ENCODE measurements at regions not wholly inside any gene's neighbourhood (a gene's known extent, or its start where the extent isn't known, plus 50 kb on each side); places are given as distances from the start of the nearest gene placed in this dataset.

DNA sequence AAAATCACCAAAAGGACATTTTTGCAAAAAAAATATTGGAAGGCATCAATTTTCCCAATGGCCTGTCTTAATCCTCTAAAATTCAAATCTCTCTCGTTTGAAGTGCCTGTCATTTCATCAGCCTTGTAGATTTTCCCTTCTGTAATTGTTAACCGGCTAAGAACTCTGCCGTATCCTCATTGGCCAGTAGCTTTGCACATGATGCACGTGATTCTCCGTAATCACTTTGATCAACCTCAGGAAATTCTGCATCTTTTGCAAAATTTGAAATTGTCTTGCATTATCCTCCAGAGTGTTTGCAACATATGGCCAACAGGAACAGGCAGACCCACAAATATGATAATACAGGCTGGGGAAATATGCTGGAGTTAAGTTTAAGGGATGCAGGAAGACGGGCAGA is 184.2 kb upstream of the RPL38 start:
- no peak overlapping the region for H3K27ac ChIP-seq
- DNase-seq (no peak), ATAC-seq (no peak)
- H3K4me1 ChIP-seq = peaks cover 0 to 4% of the 10 kb centered on the region in 2 donors
- H3K36me3 ChIP-seq = no peaks in the 10 kb centered on the region
- no peak overlapping the region for H3K4me3 ChIP-seq
- intact Hi-C loops (cut with DNase I) = no loop called here
- H3K27me3 ChIP-seq = peaks cover 0 to 9% of the 10 kb centered on the region in 2 donors
- no peaks in the 10 kb centered on the region for H3K9me3 ChIP-seq
- TF ChIP-seq, protein P1, sequence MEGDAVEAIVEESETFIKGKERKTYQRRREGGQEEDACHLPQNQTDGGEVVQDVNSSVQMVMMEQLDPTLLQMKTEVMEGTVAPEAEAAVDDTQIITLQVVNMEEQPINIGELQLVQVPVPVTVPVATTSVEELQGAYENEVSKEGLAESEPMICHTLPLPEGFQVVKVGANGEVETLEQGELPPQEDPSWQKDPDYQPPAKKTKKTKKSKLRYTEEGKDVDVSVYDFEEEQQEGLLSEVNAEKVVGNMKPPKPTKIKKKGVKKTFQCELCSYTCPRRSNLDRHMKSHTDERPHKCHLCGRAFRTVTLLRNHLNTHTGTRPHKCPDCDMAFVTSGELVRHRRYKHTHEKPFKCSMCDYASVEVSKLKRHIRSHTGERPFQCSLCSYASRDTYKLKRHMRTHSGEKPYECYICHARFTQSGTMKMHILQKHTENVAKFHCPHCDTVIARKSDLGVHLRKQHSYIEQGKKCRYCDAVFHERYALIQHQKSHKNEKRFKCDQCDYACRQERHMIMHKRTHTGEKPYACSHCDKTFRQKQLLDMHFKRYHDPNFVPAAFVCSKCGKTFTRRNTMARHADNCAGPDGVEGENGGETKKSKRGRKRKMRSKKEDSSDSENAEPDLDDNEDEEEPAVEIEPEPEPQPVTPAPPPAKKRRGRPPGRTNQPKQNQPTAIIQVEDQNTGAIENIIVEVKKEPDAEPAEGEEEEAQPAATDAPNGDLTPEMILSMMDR (IDR thresholded peaks at IDR 0.05) = no peak

DNA sequence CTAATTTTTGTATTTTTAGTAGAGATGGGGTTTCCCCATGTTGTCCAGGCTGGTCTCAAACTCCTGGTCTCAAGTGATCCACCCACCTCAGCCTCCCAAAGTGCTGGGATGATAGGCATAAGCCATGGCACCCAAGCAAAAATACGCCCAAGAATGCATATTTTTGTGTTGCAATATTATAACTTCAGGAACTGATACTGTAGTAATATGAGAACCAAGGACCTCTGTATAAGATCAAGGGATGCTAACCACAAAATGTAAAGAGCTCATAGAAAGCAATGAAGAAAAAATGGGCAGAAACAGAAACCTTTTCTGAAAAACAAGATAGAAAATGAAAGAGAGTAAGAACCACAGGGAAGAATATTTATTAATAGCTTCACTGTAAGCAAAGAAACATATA is 183.6 kb upstream of the RPL38 start:
- H3K4me3 ChIP-seq = no peak overlapping the region
- no peaks in the 10 kb centered on the region for H3K36me3 ChIP-seq
- H3K27me3 ChIP-seq = peaks cover 0 to 9% of the 10 kb centered on the region in 2 donors
- no peaks in the 10 kb centered on the region for H3K9me3 ChIP-seq
- H3K27ac ChIP-seq = no peak overlapping the region
- peaks cover 0 to 4% of the 10 kb centered on the region in 2 donors for H3K4me1 ChIP-seq
- ATAC-seq = no peak
- TF ChIP-seq, protein P1 (IDR thresholded peaks at IDR 0.05) = no peak
- no peak for DNase-seq
- intact Hi-C loops (cut with DNase I) = no loop called here

DNA sequence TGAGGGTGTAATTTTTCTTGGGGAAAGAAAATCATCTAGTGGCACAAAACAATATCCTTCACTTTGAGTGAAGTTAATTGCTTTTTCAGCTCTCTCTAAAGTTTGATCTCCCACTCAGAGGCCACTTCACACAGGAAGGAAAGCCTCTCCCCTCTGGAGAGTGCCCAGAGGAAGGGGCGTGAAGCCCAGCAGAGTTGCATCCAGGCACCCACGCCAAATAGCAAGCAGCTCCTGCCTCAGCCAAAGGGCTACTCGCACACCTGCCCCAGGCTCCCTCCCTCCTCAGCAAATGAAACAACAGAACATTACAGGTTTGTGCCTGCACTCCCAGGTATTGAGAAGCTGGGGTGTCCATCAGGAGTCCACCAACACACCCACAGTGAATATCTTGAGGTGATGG is 183.0 kb upstream of the RPL38 start:
- ATAC-seq (peak; percentile 87), DNase-seq (peak in 2 of 4 donors; percentile 11 to 43)
- Histone ChIP-seq H3K9me3 (no peaks in the 10 kb centered on the region), H3K36me3 (no peaks in the 10 kb centered on the region), H3K4me3 (no peak overlapping the region), H3K27me3 (peaks cover 0 to 9% of the 10 kb centered on the region in 2 donors), H3K27ac (no peak overlapping the region), H3K4me1 (peaks cover 0 to 4% of the 10 kb centered on the region in 2 donors)
- intact Hi-C loops (cut with DNase I) = no loop called here
- TF ChIP-seq, protein P1 (IDR thresholded peaks at IDR 0.05) = no peak

DNA sequence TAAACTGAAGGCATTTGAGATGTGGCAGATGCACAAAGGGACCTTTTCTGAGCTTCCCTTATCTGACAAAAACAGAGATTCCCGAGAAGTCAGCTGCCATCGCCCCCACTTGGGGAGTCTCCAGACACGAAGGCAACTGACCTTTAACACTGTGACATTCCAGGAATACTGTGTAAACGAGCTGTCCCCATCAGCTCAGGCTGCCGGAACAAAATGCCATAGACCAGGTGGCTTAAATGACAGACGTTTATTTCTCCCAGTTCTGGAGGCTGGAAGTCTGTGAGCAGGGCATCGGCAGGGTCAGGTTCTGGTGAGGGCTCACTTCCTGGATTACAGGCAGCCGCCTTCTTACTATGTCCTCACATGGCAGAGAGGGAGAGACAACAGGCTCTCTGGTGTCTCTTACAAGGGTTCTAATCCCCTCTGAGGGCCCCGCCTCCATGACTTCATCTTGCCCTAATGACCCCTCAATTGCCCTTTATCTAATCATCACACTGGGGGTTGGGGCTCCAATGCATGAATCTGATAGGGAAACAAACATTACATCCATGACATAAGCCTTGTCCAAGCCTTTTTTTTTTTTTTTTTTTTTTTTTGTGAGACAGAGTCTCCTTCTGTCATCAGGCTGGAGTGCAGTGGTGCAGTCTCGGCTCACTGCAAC is 178.5 kb upstream of the RPL38 start:
- TF ChIP-seq, protein P1 (IDR thresholded peaks at IDR 0.05) = no peak
- H3K27ac ChIP-seq = no peak overlapping the region
- H3K4me1 ChIP-seq = peaks cover 0 to 4% of the 10 kb centered on the region in 2 donors
- ATAC-seq (no peak), DNase-seq (no peak)
- intact Hi-C loops (cut with DNase I) = no loop called here
- no peak overlapping the region for H3K4me3 ChIP-seq
- H3K27me3 ChIP-seq = peaks cover 0 to 22% of the 10 kb centered on the region in 2 donors
- no peaks in the 10 kb centered on the region for H3K36me3 ChIP-seq
- H3K9me3 ChIP-seq = no peaks in the 10 kb centered on the region

DNA sequence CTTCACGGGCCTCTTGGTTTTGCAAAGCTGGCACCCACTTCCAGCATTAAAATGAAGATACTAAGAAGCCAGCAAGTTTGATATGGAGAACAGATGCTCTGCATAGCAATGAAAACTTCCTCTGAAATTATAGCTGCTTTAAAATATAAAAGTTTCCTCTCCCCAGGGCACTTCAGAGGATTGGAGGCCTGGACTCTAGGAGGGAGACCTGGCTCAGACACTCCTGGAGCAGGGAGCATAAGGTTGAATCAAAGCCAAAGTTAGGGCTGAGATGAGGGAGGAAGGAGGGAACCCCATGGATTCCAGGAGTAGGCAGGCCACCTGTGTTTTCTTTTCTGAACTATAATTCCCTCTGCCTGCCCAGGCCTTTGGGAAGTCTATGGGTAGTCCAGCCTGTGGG is 176.0 kb upstream of the RPL38 start:
- no peak overlapping the region for H3K27ac ChIP-seq
- ATAC-seq (no peak), DNase-seq (no peak)
- H3K4me3 ChIP-seq = no peak overlapping the region
- intact Hi-C loops (cut with DNase I) = no loop called here
- H3K27me3 ChIP-seq = peaks cover 0 to 45% of the 10 kb centered on the region in 2 donors
- no peaks in the 10 kb centered on the region for H3K4me1 ChIP-seq
- no peaks in the 10 kb centered on the region for H3K9me3 ChIP-seq
- TF ChIP-seq, protein P1 (IDR thresholded peaks at IDR 0.05) = no peak
- no peaks in the 10 kb centered on the region for H3K36me3 ChIP-seq

Measured in left lung (tissue), 4 donors.